Thyroid gland (tissue), 4 donors: ENCODE measurements at regions not wholly inside any gene's neighbourhood (a gene's known extent, or its start where the extent isn't known, plus 50 kb on each side); places are given as distances from the start of the nearest gene placed in this dataset.

Source experiments
- CTCF ChIP-seq, 6 experiments: fragments of 200-600 bp in 3 of 6; fragments of 450-650 bp in 3 of 6; sonication (generic) in 3 of 6; IDR thresholded peaks; one replicate each; pipeline ENCODE4 v1.5.1; 2016 to 2019; ENCODE audit warnings: antibody characterized with exemption in 6 of 6, mild to moderate bottlenecking in 2 of 6, inconsistent platforms in 1 of 6, moderate library complexity in 1 of 6
- POLR2A ChIP-seq, 2 donors: fragments of 450-650 bp; IDR thresholded peaks; one replicate each; pipeline ENCODE4 v1.6.1; 2017; ENCODE audit warnings: antibody characterized with exemption in 2 of 2, mild to moderate bottlenecking in 2 of 2, moderate library complexity in 1 of 2

DNA sequence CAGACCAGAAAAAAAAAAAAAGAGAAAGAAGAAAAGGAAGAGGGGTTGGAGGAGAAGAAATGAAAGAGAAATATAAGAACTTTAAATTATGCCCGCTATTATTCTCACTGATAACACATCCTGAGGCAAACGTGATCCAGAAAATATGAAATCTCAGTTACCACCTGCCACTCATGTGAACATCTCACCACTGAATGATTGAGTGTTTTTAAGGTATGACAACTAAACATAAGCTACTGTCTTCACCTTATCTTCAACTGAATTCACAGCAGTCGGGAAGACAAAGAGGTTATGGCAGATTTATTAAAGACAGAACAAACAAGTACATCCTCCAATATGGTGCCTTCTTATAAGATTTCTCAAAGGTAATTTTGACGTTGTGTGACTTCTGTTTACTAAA, 327.9 kb downstream of the TMEM161B start:
- TF ChIP-seq POLR2A (IDR thresholded peaks at IDR 0.05) (no peak), CTCF (IDR thresholded peaks at IDR 0.05) (no peak)
